ENCODE measurements at regions not wholly inside any gene's neighbourhood (a gene's known extent, or its start where the extent isn't known, plus 50 kb on each side); places are given as distances from the start of the nearest gene placed in this dataset.

DNA sequence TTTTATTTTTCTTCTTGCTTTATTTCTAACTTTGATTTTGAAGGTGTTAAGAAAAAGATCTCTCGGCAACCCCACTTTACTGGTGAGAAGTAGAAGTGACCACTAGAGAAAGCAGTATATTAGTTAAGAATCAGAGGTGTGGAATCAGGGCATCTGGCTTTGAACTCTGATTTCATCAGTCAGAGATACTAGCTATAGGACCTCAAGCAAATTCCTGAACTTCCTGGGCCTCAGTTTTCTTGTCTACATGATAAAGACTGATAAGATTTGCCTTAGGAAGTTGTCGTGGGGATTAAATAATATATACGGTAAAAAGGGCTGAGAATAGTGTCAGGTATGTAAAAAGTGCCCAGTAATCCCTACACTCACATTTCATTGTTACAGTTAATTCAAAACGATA is 440.3 kb upstream of the CRIM1 start:
- Histone ChIP-seq H3K9me3 (no peaks in the 10 kb centered on the region), H3K36me3 (no peaks in the 10 kb centered on the region), H3K27me3 (no peaks in the 10 kb centered on the region), H3K4me1 (no peaks in the 10 kb centered on the region), H3K27ac (no peak overlapping the region), H3K4me3 (no peak overlapping the region)
- intact Hi-C loops (cut with DNase I), result no loop called here
- DNase-seq, result no peak
- WGBS, 2 donors, result 67 to 73% methylated on average over 4 of the region's 4 CpGs
- no peak for TF ChIP-seq POLR2A (IDR thresholded peaks at IDR 0.05)
- TF ChIP-seq, protein P1, sequence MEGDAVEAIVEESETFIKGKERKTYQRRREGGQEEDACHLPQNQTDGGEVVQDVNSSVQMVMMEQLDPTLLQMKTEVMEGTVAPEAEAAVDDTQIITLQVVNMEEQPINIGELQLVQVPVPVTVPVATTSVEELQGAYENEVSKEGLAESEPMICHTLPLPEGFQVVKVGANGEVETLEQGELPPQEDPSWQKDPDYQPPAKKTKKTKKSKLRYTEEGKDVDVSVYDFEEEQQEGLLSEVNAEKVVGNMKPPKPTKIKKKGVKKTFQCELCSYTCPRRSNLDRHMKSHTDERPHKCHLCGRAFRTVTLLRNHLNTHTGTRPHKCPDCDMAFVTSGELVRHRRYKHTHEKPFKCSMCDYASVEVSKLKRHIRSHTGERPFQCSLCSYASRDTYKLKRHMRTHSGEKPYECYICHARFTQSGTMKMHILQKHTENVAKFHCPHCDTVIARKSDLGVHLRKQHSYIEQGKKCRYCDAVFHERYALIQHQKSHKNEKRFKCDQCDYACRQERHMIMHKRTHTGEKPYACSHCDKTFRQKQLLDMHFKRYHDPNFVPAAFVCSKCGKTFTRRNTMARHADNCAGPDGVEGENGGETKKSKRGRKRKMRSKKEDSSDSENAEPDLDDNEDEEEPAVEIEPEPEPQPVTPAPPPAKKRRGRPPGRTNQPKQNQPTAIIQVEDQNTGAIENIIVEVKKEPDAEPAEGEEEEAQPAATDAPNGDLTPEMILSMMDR (IDR thresholded peaks at IDR 0.05), result no peak

DNA sequence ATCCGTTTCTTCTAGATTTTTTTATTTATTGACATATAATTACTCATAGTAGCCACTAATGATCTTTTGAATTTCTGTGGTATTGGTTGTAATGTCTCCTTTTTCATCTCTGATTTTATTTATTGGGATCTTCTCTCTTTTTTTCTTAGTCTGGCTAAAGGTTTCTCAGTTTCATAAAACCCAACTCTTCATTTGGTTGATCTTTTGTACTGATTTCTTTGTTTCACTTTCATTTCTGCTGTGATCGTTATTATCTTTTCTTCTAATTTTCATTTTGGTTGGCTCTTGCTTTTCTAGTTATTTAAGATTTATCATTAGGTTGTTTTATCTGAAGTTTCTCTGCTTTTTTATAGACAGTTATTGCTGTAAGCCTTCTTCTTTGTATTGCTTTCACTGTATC is 463.6 kb upstream of the CRIM1 start:
- DNase-seq, result no peak
- Histone ChIP-seq H3K27ac (no peak overlapping the region), H3K27me3 (no peaks in the 10 kb centered on the region), H3K4me1 (no peaks in the 10 kb centered on the region), H3K36me3 (no peaks in the 10 kb centered on the region), H3K4me3 (no peak overlapping the region), H3K9me3 (no peaks in the 10 kb centered on the region)
- TF ChIP-seq POLR2A (IDR thresholded peaks at IDR 0.05), result no peak
- TF ChIP-seq, protein P1 (IDR thresholded peaks at IDR 0.05), result no peak
- 75 to 76% methylated on average over 2 of the region's 2 CpGs for WGBS, 2 donors
- intact Hi-C loops (cut with DNase I), result no loop called here

DNA sequence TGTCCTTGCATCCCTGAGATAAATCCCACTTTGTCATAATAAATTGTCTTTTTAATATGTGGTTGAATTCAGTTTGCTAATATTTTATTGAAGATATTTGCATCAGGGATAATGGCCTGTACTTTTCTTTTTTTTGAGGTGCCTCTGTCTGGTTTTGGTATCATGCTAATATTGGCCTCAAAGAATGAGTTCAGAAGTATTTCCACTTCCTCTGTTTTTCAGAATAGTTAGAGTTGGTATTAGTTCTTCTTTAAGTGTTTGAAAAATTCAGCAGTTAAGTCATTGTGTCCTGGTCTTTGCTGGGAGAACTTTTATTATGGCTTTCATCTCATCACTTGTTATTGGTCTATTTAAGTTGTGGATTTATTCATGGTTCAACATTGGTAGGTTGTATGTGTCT is 464.1 kb upstream of the CRIM1 start:
- no peaks in the 10 kb centered on the region for H3K9me3 ChIP-seq
- no peak for TF ChIP-seq POLR2A (IDR thresholded peaks at IDR 0.05)
- TF ChIP-seq, protein P1 (IDR thresholded peaks at IDR 0.05), result no peak

DNA sequence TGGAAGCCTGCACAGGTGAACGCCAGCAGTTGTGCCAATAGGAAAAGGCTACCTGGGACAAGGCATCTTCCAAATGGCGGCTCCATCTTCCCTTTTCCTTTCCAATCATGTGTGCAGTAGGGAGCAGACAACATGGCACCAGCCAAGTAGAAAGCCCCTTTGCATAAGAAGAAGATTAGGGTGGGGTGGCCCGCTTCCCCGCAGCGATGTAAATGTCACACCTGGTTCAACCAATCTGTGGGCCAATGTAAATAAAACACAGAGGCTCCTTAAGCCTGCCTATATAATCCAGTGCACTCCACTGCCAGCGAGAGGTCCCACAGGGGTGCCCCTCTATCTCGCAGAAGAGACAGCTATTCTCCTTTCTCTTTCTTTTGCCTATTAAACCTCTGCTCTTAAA is 468.4 kb upstream of the CRIM1 start:
- no peak overlapping the region for H3K4me3 ChIP-seq
- 79 to 100% methylated on average over 6 to 7 of the region's 7 CpGs for WGBS, 2 donors
- DNase-seq, result no peak
- no peaks in the 10 kb centered on the region for H3K36me3 ChIP-seq
- no peaks in the 10 kb centered on the region for H3K27me3 ChIP-seq
- intact Hi-C loops (cut with DNase I), result no loop called here
- H3K9me3 ChIP-seq, result no peaks in the 10 kb centered on the region
- TF ChIP-seq, protein P1 (IDR thresholded peaks at IDR 0.05), result no peak
- no peak for TF ChIP-seq POLR2A (IDR thresholded peaks at IDR 0.05)
- H3K4me1 ChIP-seq, result no peaks in the 10 kb centered on the region
- H3K27ac ChIP-seq, result no peak overlapping the region

More for the DNA sequence above, 464.1 kb upstream of the CRIM1 start:
- Histone ChIP-seq H3K4me3 (no peak overlapping the region), H3K27me3 (no peaks in the 10 kb centered on the region), H3K36me3 (no peaks in the 10 kb centered on the region), H3K4me1 (no peaks in the 10 kb centered on the region), H3K27ac (no peak overlapping the region)
- no peak for DNase-seq
- intact Hi-C loops (cut with DNase I), result no loop called here

DNA sequence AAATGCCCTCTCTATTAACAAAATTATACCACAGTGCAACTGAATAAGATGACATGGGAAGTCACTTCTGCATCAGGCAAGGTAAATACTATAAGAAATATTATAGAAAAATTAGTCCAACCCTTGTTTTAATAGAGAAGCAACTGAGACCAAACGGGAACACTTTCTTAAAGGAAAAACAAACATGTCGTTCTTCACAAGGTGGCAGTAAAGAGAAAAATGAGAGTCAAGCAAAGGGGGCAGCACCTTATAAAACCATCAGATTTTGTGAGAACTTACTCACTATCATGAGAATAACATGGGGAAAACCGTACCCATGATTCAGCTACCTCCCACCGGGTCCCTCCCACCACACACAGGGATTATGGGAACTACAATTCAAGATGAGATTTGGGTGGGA is 481.7 kb upstream of the CRIM1 start:
- H3K9me3 ChIP-seq, result no peaks in the 10 kb centered on the region
- 78 to 79% methylated on average over 4 of the region's 4 CpGs for WGBS, 2 donors
- H3K4me1 ChIP-seq, result no peaks in the 10 kb centered on the region
- no peaks in the 10 kb centered on the region for H3K36me3 ChIP-seq
- TF ChIP-seq, protein P1 (IDR thresholded peaks at IDR 0.05), result no peak
- TF ChIP-seq POLR2A (IDR thresholded peaks at IDR 0.05), result no peak
- no peaks in the 10 kb centered on the region for H3K27me3 ChIP-seq
- H3K4me3 ChIP-seq, result no peak overlapping the region
- no peak for DNase-seq
- intact Hi-C loops (cut with DNase I), result no loop called here
- no peak overlapping the region for H3K27ac ChIP-seq
